Cardiac fibroblast (primary cell): ENCODE measurements at regions not wholly inside any gene's neighbourhood (a gene's known extent, or its start where the extent isn't known, plus 50 kb on each side); places are given as distances from the start of the nearest gene placed in this dataset.
A peak's percentile ranks its signal among the peaks of the same experiment; 100 is the strongest.

ENCODE experiments used
- DNase-seq, 2 donors: peaks; one replicate each; pipeline versions ENCODE4 v3.0.0 to v3.0.0-alpha.2; 2010; ENCODE audit warnings: low read depth in 2 of 2
- H3K4me3 ChIP-seq, 2 donors: replicated peaks in 1 of 2; 1 replicate in 1 of 2; 2 replicates in 1 of 2; pipeline ENCODE4 v1.5.1; 2011; ENCODE audit warnings: low read depth in 2 of 2, low read length in 2 of 2, mild to moderate bottlenecking in 2 of 2, moderate library complexity in 1 of 2
- TF ChIP-seq, protein P1 (sequence below): IDR thresholded peaks from one replicate; pipeline ENCODE4 v1.5.1; 2011; ENCODE audit warnings: low read depth, mild to moderate bottlenecking, low read length, inconsistent platforms

DNA sequence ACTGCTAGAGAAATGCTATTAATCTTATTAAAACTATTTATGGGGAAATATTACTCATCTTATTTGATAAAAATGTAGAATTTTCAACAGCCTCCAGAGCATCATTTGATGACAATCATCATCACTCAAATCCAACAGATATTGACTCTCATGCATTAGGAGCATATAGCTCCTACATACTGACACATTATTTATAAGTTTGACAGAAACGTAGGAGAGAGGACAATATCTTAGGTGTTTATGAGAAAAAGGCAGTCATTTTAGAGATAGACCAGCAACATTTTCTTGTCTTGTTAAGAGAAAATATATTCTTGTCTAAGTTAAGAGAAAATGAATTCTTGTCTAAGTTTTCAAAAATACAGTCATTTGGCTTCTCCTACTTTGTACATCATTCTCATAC, 2550.2 kb downstream of the PCDH7 start:
- DNase-seq: no peak
- TF ChIP-seq, protein P1, sequence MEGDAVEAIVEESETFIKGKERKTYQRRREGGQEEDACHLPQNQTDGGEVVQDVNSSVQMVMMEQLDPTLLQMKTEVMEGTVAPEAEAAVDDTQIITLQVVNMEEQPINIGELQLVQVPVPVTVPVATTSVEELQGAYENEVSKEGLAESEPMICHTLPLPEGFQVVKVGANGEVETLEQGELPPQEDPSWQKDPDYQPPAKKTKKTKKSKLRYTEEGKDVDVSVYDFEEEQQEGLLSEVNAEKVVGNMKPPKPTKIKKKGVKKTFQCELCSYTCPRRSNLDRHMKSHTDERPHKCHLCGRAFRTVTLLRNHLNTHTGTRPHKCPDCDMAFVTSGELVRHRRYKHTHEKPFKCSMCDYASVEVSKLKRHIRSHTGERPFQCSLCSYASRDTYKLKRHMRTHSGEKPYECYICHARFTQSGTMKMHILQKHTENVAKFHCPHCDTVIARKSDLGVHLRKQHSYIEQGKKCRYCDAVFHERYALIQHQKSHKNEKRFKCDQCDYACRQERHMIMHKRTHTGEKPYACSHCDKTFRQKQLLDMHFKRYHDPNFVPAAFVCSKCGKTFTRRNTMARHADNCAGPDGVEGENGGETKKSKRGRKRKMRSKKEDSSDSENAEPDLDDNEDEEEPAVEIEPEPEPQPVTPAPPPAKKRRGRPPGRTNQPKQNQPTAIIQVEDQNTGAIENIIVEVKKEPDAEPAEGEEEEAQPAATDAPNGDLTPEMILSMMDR: no peak
- H3K4me3 ChIP-seq: no peak overlapping the region

DNA sequence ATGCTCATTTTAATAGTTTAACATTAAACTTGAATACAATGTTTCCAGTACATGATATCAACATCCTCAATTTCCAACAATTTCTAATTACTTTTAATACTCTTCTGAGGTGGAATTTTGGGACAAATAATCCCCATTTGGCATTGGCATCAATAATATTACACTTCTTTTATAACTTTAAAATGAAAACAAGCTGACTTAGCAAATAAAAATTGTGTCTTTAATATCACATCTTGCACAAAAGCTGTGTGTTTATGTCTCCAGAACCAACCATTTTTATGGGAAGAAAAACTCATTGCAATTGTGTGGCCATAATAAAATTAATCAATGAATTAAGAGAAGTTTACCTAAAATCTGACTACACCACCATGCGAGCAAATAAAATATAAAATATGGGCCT, 2552.6 kb downstream of the PCDH7 start:
- TF ChIP-seq, protein P1: no peak
- no peak overlapping the region for H3K4me3 ChIP-seq
- DNase-seq: no peak

DNA sequence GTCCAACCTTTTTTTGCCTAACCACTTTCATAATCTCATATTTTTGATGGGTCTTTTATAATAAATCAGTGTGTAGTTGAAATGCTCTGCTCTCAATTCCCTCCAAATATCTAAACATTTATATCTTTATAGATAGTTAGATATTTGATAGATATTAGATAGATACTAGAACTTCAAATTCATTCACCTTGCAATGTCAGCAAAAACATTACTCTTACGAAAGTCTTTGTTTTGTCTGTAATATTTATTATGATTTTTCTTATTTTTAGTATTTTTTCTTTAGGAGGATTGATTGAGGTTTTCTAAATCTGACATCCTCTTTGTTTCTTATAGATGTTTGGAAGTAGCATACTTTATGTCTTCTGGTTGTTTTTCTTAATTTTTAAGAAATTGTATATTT, 2563.6 kb downstream of the PCDH7 start:
- no peak for DNase-seq
- TF ChIP-seq, protein P1: no peak

DNA sequence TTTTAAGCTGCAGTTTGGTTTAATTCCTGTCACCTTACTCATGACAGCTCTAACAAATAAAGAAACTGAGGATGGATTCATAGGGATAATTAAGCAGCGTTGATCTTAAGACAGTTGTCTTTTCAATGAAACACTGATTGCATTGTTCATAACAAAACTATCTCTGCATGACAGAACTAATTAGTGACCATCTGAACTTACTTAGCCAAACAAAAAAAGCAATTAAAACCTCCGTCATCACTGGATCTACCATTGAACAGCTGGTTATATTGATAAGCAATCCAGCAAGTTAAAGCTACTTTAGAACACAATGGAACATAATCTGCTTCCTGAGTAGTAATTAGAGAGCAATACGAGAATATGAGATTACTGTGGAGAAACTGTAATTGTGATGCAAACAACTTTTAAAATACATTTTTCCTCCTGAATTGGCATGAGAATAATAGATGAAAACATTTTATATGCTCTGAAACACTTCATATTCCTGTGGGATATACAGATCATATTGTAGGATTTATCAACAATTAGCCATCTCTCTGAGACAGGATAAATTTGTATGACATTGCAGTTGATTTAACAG, 2576.8 kb downstream of the PCDH7 start:
- TF ChIP-seq, protein P1: no peak
- DNase-seq: no peak
- H3K4me3 ChIP-seq: no peak overlapping the region

More for the DNA sequence above, 2563.6 kb downstream of the PCDH7 start:
- H3K4me3 ChIP-seq: no peak overlapping the region

DNA sequence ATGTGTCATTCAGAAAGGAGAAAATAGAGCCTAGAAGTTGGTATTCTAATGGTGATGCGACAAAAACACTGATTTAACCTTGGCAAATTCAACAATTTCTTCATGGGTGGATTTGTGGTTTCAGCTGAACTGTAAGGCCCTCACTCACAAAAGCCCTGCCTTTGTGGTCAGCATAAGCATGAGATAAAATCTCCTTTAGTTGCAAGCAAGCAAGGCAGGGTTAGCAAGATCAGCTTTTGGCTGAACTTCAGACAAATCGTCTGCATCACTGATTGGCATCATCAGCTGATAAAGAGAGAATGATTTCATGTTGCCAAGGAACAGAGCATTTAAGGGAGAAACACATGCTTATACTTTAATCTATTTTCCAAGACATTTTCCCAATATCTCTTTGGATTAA, 2582.2 kb downstream of the PCDH7 start:
- TF ChIP-seq, protein P1: no peak
- H3K4me3 ChIP-seq: no peak overlapping the region
- DNase-seq: peak in 1 of 2 donors; percentile 35

DNA sequence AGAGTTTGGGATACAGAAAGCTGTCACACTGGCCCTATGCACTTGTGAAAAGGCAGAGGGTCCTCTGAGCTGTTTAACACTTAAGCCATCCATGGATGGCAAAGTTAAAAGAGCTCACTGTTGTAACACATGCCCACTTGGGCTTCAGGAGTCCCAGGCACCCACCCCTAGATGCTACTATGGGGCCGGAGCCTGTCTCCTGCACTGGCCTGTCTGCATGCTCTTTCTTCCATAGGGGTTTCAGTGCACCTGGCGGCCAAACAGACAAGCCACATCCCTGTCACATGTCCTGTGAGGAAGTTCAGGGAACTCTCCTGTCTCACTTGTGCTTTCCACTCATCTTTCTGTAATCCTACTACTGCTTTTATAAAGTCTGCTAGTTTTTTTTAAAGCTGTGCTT, 2586.0 kb downstream of the PCDH7 start:
- H3K4me3 ChIP-seq: no peak overlapping the region
- TF ChIP-seq, protein P1: no peak
- no peak for DNase-seq

DNA sequence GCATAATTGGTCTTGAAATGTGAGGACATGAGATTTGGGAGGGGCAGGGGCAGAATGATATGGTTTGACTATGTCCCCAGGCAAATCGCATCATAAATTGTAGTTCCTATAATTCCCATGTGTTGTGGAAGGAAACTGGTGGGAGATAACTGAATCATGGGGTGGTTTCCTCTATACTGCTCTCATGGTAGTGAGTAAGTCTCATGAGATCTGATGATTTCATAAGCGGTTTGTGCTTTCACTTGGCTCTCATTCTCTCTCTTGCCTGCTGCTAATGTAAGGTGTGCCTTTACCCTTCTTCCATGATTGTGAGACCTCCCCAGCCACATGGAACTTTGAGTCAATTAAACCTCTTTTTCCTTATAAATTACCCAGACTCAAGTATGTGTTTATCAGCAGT, 2595.9 kb downstream of the PCDH7 start:
- peak; percentile 18 to 40 for DNase-seq
- no peak overlapping the region for H3K4me3 ChIP-seq
- TF ChIP-seq, protein P1: no peak
